ENCODE measurements at regions not wholly inside any gene's neighbourhood (a gene's known extent, or its start where the extent isn't known, plus 50 kb on each side); places are given as distances from the start of the nearest gene placed in this dataset.

DNA sequence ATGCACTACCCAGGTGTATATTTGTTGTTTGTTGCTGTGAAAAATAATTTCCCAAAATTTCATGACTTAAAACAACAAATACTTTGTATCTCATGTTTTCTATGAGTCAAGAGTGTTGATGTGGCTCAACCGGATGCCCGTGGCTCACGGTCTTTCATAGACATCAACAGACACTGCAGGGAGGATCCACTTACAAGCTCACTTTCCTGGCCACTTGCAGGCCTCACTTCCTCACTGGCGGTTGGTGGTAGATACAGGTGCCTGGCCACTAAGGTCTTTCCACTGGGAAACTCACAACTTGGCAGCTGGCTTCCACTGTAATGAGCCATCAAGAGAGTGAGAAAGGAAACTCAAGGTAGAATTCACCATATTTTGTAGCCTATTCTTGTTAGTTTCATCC is 662.9 kb downstream of the IRS1 start:
- Histone ChIP-seq H3K79me1 (ENCODE audit: insufficient read depth, low read depth, low read length, poor library complexity, severe bottlenecking) (no peaks in the 10 kb centered on the region), H2AK5ac (ENCODE audit: insufficient read length, low read length) (no peak overlapping the region), H3K79me2 (ENCODE audit: insufficient read depth, low read length) (no peaks in the 10 kb centered on the region), H4K5ac (ENCODE audit: insufficient read length, low read depth, low read length) (no peak overlapping the region), H2BK15ac (ENCODE audit: low read depth, low read length) (no peak overlapping the region), H3K14ac (ENCODE audit: insufficient read depth, low read length) (no peak overlapping the region), H2BK5ac (ENCODE audit: insufficient read length, low read length) (no peak overlapping the region), H4K91ac (ENCODE audit: insufficient read length, low read depth, low read length) (no peak overlapping the region), H2BK12ac (ENCODE audit: insufficient read length, low read depth, low read length) (no peak overlapping the region), H3K23ac (ENCODE audit: insufficient read length, low read depth, low read length) (no peak overlapping the region), H3K9ac (ENCODE audit: extremely low read depth, insufficient read length, low read length) (no peak overlapping the region), H3K56ac (ENCODE audit: insufficient read length, low read depth, low read length) (no peak overlapping the region), H3K4ac (ENCODE audit: low read depth, low read length) (no peak overlapping the region), H2BK20ac (ENCODE audit: low read depth, low read length, poor library complexity, severe bottlenecking) (no peak overlapping the region), H2AFZ (ENCODE audit: low read length) (no peak overlapping the region), H3K18ac (ENCODE audit: insufficient read length, low read depth, low read length) (no peak overlapping the region), H3K9me3 (ENCODE audit: control insufficient read depth, low read depth, low read length) (no peaks in the 10 kb centered on the region), H4K8ac (replicated peaks; ENCODE audit: insufficient read length, low read depth, low read length) (no peak overlapping the region), H3K4me1 (ENCODE audit: insufficient read depth, low read length) (no peaks in the 10 kb centered on the region; the same call in 1 of the 2 replicates), H3T11ph (ENCODE audit: low read length) (no peak overlapping the region), H3K4me2 (ENCODE audit: insufficient read depth, insufficient read length, low read length) (no peak overlapping the region), H4K20me1 (ENCODE audit: control insufficient read depth, insufficient read depth, insufficient read length) (no peaks in the 10 kb centered on the region), H3K27me3 (ENCODE audit: insufficient read depth, low read length) (no peaks in the 10 kb centered on the region), H3K27ac (ENCODE audit: insufficient read length, low read depth, low read length) (no peak overlapping the region), H2BK120ac (ENCODE audit: low read depth, low read length, poor library complexity, severe bottlenecking) (no peak overlapping the region), H3K23me2 (ENCODE audit: insufficient read length, low read depth, low read length, poor library complexity, severe bottlenecking) (no peaks in the 10 kb centered on the region)
- H3K9me3 Mint-ChIP-seq, result no peaks in the 10 kb centered on the region
- H3K36me3 Mint-ChIP-seq (ENCODE audit: insufficient read depth in 1 of 3, low read depth in 3 of 3), result no peaks in the 10 kb centered on the region
- no CpG with 5 or more reads among the region's 4 CpGs for WGBS (ENCODE audit: extremely low coverage, insufficient read length, low lambda C conversion rate)
- no peak overlapping the region for H3K4me3 Mint-ChIP-seq
- no peak for TF ChIP-seq CTCF (conservative IDR thresholded peaks at IDR 0.05)
- H3K27ac Mint-ChIP-seq, result no peak overlapping the region
- peaks cover 16 to 19% of the 10 kb centered on the region in 2 experiments for H3K4me1 Mint-ChIP-seq
- H3K27me3 Mint-ChIP-seq (ENCODE audit: low read depth), result no peaks in the 10 kb centered on the region
- no peak for DNase-seq

All from H9 (cell line).